Spinal cord (tissue), 9 donors: ENCODE measurements at regions not wholly inside any gene's neighbourhood (a gene's known extent, or its start where the extent isn't known, plus 50 kb on each side); places are given as distances from the start of the nearest gene placed in this dataset.

Experiments
- DNase-seq, 6 donors: peaks; one replicate each; pipeline versions ENCODE4 v3.0.0 to v3.0.0-alpha.2; 2013 to 2015; ENCODE audit warnings: low spot score in 6 of 6, low read depth in 4 of 6
- H3K27ac ChIP-seq: one replicate; pipeline ENCODE4 v1.5.1; 2013; ENCODE audit warnings: low read depth, low read length, control low read depth
- H3K27me3 ChIP-seq: one replicate; pipeline ENCODE4 v1.6.1; 2013; ENCODE audit warnings: low read length; ENCODE audit not compliant: control insufficient read depth, insufficient read depth
- H3K36me3 ChIP-seq: one replicate; pipeline ENCODE4 v1.6.1; 2013; ENCODE audit warnings: low read length; ENCODE audit not compliant: control insufficient read depth, insufficient read depth
- H3K4me1 ChIP-seq: one replicate; pipeline ENCODE4 v1.6.1; 2013; ENCODE audit warnings: low read length; ENCODE audit not compliant: control insufficient read depth, insufficient read depth
- H3K4me3 ChIP-seq: one replicate; pipeline ENCODE4 v1.5.1; 2013; ENCODE audit warnings: low read depth, low read length, control low read depth
- H3K9me3 ChIP-seq: one replicate; pipeline ENCODE4 v1.6.1; 2013; ENCODE audit warnings: low read length; ENCODE audit not compliant: control insufficient read depth, insufficient read depth
- WGBS: methylation state at CpG from one replicate; pipeline ENCODE4 v1.1.5; 2013; ENCODE audit warnings: missing lambda C conversion rate; ENCODE audit not compliant: insufficient coverage; 5-methylcytosine and 5-hydroxymethylcytosine counted together
- donor health status: healthy.

- H3K9me3 ChIP-seq, result no peaks in the 10 kb centered on the region
- H3K27ac ChIP-seq, result no peak overlapping the region
- H3K36me3 ChIP-seq, result no peaks in the 10 kb centered on the region
- no peaks in the 10 kb centered on the region for H3K27me3 ChIP-seq
- 67% methylated on average over 1 of the region's 2 CpGs for WGBS
- H3K4me3 ChIP-seq, result no peak overlapping the region
- H3K4me1 ChIP-seq, result no peaks in the 10 kb centered on the region
- DNase-seq, result peak in 2 of 6 donors; percentile 9 to 58
Measured at GRCh38 chr4:134777606-134778005, 576.0 kb upstream of the PABPC4L start.

DNA sequence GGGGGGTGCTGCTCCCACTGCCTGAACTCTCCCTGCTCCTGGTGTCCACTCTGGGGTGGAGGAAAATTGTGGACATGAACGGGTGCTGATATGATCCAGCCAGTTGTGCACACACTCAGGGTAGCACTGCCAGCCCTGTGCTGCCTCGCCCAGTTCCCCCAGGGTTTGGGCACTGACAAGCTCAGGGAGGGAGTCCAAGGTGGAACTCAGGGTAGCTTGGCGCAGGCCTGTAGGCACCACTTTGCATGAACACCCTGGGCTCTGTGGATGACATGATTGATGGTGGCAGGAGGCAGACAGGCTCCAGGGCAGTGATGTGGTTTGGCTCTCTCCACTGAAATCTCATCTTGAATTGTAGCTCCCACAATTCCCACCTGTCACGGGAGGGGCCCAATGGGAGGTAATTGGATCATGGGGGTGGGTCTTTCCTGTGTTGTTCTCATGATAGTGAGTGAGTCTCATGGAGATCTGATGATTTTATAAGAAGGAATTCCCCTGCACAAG lies 572.0 kb upstream of the PABPC4L start:
- WGBS, result 85% methylated on average over 2 of the region's 4 CpGs
- Histone ChIP-seq H3K9me3 (no peaks in the 10 kb centered on the region), H3K4me1 (no peaks in the 10 kb centered on the region), H3K4me3 (no peak overlapping the region), H3K27me3 (no peaks in the 10 kb centered on the region), H3K36me3 (no peaks in the 10 kb centered on the region), H3K27ac (no peak overlapping the region)
- no peak for DNase-seq

DNA sequence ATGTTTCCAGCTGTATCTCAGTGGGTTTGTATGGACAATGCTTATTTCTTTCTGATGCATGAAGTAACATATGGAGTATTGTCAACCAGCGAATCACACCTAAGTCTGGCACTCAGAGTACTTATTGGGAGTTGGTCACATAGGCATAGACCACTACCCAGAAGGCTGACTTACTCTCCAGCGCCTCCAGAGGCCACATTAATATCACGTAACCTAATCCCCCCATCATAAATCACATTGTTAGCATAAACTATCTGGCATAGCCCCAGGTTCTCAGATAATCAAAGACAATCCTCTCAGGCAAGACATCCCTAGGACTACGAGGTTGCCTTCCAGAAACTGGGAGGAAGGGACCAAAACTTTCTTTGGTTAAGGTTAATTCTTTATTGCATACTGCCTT lies 560.5 kb upstream of the PABPC4L start:
- H3K27ac ChIP-seq, result no peak overlapping the region
- no peaks in the 10 kb centered on the region for H3K9me3 ChIP-seq
- no peaks in the 10 kb centered on the region for H3K36me3 ChIP-seq
- H3K4me3 ChIP-seq, result no peak overlapping the region
- DNase-seq, result no peak
- no peaks in the 10 kb centered on the region for H3K4me1 ChIP-seq
- no peaks in the 10 kb centered on the region for H3K27me3 ChIP-seq
- WGBS, result 85% methylated on average over 3 of the region's 4 CpGs

DNA sequence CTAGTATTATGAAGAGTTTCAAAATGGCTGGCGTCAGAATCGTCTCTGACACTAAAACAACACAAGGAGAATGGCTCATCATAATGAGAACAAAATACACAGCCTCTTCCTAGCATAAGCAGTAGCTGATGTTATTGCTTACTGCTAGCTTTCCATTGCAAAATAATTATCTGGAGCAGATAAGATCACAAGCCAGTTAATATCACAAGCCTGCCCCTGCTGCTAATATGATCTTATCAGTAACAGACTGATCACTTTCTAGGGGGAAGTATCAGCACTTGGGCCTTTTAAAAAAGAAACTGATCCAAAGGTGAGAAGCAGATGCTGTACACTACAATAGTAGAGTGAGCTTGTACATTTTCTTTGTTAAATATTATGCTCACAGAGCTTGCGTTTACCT lies 554.8 kb upstream of the PABPC4L start:
- no CpG with 5 or more reads among the region's 3 CpGs for WGBS
- H3K9me3 ChIP-seq, result no peaks in the 10 kb centered on the region
- no peaks in the 10 kb centered on the region for H3K36me3 ChIP-seq
- no peaks in the 10 kb centered on the region for H3K4me1 ChIP-seq
- H3K4me3 ChIP-seq, result no peak overlapping the region
- no peaks in the 10 kb centered on the region for H3K27me3 ChIP-seq
- peak in 1 of 6 donors; percentile 72 for DNase-seq
- H3K27ac ChIP-seq, result no peak overlapping the region

- Histone ChIP-seq H3K4me3 (no peak overlapping the region), H3K4me1 (no peaks in the 10 kb centered on the region), H3K36me3 (no peaks in the 10 kb centered on the region), H3K9me3 (no peaks in the 10 kb centered on the region), H3K27me3 (no peaks in the 10 kb centered on the region), H3K27ac (no peak overlapping the region)
- no CpG with 5 or more reads among the region's 6 CpGs for WGBS
- peak in 1 of 6 donors; percentile 80 for DNase-seq
Measured at GRCh38 chr4:134754301-134755019, 552.9 kb upstream of the PABPC4L start.

- DNase-seq, result no peak
- Histone ChIP-seq H3K27me3 (no peaks in the 10 kb centered on the region), H3K4me3 (no peak overlapping the region), H3K36me3 (no peaks in the 10 kb centered on the region), H3K9me3 (no peaks in the 10 kb centered on the region), H3K4me1 (no peaks in the 10 kb centered on the region), H3K27ac (no peak overlapping the region)
- no CpG with 5 or more reads among the region's 1 CpG for WGBS
Measured at GRCh38 chr4:134753390-134753789, 551.8 kb upstream of the PABPC4L start.

DNA sequence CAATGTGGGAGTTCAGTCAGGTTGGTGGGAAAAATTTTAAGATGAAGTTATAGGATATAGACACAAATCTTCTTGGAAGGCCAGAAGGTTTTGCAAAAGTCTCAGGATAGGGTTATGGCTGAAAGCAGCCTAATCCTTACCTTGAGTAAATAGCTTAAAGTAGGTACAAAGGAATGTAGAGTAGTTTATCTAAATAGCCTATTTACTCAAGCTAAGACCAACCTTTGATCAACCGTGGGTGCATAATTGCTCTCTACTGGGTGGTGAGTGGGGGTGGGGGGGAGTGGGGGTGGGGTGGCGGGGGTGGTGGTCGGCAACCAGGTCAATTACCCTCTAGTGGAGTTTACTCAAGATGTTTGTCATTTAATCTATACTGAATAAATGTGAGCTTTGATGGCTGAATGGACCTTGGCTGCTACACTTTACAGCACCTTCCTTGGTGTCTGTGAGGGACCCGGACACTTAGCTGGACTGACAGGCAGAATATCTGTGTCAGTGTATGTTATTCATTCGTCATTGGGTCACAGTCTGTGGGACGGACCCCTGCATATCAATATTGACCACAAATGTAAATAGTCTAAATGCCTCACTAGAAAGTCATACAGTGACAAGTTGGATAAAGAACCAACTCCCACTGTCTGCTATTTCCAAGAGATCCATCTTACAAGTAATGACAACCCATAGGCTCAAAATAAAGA lies 545.7 kb upstream of the PABPC4L start:
- no peak for DNase-seq
- H3K4me1 ChIP-seq, result no peaks in the 10 kb centered on the region
- H3K9me3 ChIP-seq, result no peaks in the 10 kb centered on the region
- H3K27ac ChIP-seq, result no peak overlapping the region
- H3K27me3 ChIP-seq, result no peaks in the 10 kb centered on the region
- H3K4me3 ChIP-seq, result no peak overlapping the region
- H3K36me3 ChIP-seq, result no peaks in the 10 kb centered on the region
- 80% methylated on average over 1 of the region's 6 CpGs for WGBS

GRCh38 chr4:134740290-134740689 lies 538.7 kb upstream of the PABPC4L start:
- no CpG with 5 or more reads among the region's 1 CpG for WGBS
- no peaks in the 10 kb centered on the region for H3K4me1 ChIP-seq
- no peak for DNase-seq
- H3K36me3 ChIP-seq, result no peaks in the 10 kb centered on the region
- no peak overlapping the region for H3K27ac ChIP-seq
- no peaks in the 10 kb centered on the region for H3K27me3 ChIP-seq
- no peak overlapping the region for H3K4me3 ChIP-seq
- no peaks in the 10 kb centered on the region for H3K9me3 ChIP-seq

DNA sequence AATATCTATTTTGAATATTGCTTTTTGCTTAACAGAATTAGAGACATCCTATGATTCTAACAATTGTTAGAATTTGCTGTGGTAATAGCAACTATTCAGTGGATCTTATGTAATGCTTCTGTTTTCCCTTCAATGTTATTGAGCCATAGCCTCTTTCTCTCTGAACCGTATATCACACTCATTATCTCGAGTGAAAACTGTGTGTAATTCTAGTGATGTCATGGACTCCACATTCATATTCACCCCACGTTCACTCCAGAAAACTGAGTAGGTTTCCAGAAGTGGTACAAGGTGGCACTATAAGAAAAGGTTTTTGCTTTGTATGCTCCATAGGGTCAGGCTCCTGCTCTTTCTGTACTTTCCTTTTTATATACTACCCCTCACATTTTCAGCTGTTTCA lies 534.3 kb upstream of the PABPC4L start:
- DNase-seq, result no peak
- no CpG with 5 or more reads among the region's 3 CpGs for WGBS

DNA sequence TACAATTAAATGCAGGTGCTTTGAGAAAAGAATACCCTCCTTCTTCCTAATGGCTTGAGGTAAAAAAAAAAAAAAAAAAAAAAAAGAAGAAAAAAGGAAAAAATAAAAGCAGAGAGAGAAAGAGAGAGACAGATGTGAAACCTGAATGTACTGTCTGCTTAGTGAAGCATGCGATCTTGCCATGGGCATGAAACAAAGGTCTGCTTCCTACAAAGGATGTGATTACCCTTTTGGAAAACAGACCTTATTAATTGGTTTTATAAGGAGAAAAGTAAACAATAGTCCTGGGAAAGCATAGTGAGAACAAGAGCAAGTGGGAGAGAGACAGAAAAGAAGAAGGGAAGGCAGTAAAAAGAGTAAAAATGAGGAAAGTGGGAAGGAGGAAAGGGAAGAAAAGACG lies 526.1 kb upstream of the PABPC4L start:
- Histone ChIP-seq H3K4me3 (no peak overlapping the region), H3K4me1 (no peaks in the 10 kb centered on the region), H3K27ac (no peak overlapping the region), H3K9me3 (no peaks in the 10 kb centered on the region), H3K27me3 (no peaks in the 10 kb centered on the region), H3K36me3 (no peaks in the 10 kb centered on the region)
- DNase-seq, result no peak
- WGBS, result 50% methylated on average over 1 of the region's 2 CpGs

More for the DNA sequence above, 534.3 kb upstream of the PABPC4L start:
- Histone ChIP-seq H3K4me3 (no peak overlapping the region), H3K27ac (no peak overlapping the region), H3K9me3 (no peaks in the 10 kb centered on the region), H3K27me3 (no peaks in the 10 kb centered on the region), H3K36me3 (no peaks in the 10 kb centered on the region), H3K4me1 (no peaks in the 10 kb centered on the region)
